ENCODE measurements at regions not wholly inside any gene's neighbourhood (a gene's known extent, or its start where the extent isn't known, plus 50 kb on each side); places are given as distances from the start of the nearest gene placed in this dataset.

- no CpG with 5 or more reads among the region's 4 CpGs for WGBS (ENCODE audit: insufficient coverage)
- Histone ChIP-seq H3K9ac (ENCODE audit: low read length) (no peak overlapping the region), H3K4me3 (ENCODE audit: control extremely low read depth in 1 of 5, extremely low read depth in 1 of 5, insufficient read depth in 1 of 5, low read depth in 2 of 5, low read length in 4 of 5) (no peak overlapping the region), H3K27me3 (replicated peaks in 1 of 4; ENCODE audit: control extremely low read depth in 1 of 4, control insufficient read depth in 3 of 4, insufficient read depth in 4 of 4, low read length in 3 of 4) (peaks cover 0 to 3% (median 0%) of the 10 kb centered on the region in 4 experiments), H3K36me3 (replicated peaks in 1 of 2; ENCODE audit: control extremely low read depth in 1 of 2, control insufficient read depth in 1 of 2, extremely low read depth in 1 of 2, insufficient read depth in 2 of 2, low read length in 1 of 2) (no peaks in the 10 kb centered on the region), H2AFZ (ENCODE audit: insufficient read depth, low read depth, low read length, poor library complexity, severe bottlenecking) (no peak overlapping the region), H3K4me1 (ENCODE audit: control insufficient read depth in 2 of 2, insufficient read depth in 2 of 2, low read length in 2 of 2) (no peaks in the 10 kb centered on the region), H3K9me3 (ENCODE audit: control extremely low read depth in 1 of 3, control insufficient read depth in 2 of 3, insufficient read depth in 1 of 3, low read length in 2 of 3) (no peaks in the 10 kb centered on the region), H3K27ac (ENCODE audit: low read length in 2 of 2) (no peak overlapping the region), H3K4me2 (replicated peaks; ENCODE audit: low read depth, low read length, poor library complexity, severe bottlenecking) (no peak overlapping the region), H4K20me1 (ENCODE audit: control insufficient read depth, insufficient read depth, low read length, poor library complexity, severe bottlenecking) (no peaks in the 10 kb centered on the region), H3K79me2 (ENCODE audit: control insufficient read depth, insufficient read depth, low read length) (no peaks in the 10 kb centered on the region)
- no peak for DNase-seq
- intact Hi-C loops (cut with micrococcal nuclease) = no loop called here
- ChIA-PET CTCF (no interaction called here), POLR2A (no interaction called here)
- no peak overlapping the region for H3K4me3 Mint-ChIP-seq
- H3K4me1 Mint-ChIP-seq = no peaks in the 10 kb centered on the region
- no peaks in the 10 kb centered on the region for H3K9me3 Mint-ChIP-seq (ENCODE audit: insufficient read depth)
- TF ChIP-seq EZH2 (IDR thresholded peaks at IDR 0.05; ENCODE audit: borderline replicate concordance, insufficient read depth, low read depth, low read length, poor library complexity, severe bottlenecking) = no peak
- no peak for TF ChIP-seq CTCF (IDR thresholded peaks at IDR 0.05)
- H3K27ac Mint-ChIP-seq = no peak overlapping the region
- peaks cover 6% of the 10 kb centered on the region for H3K27me3 Mint-ChIP-seq
- ATAC-seq (ENCODE audit: low read depth) = no peak
Measured at GRCh38 chr12:118853634-118854033, 127.7 kb upstream of the SRRM4 start.

- no CpG with 5 or more reads among the region's 2 CpGs for WGBS (ENCODE audit: insufficient coverage)
- H3K9me3 Mint-ChIP-seq (ENCODE audit: insufficient read depth) = no peaks in the 10 kb centered on the region
- no peaks in the 10 kb centered on the region for H3K4me1 ChIP-seq (ENCODE audit: control insufficient read depth in 2 of 2, insufficient read depth in 2 of 2, low read length in 2 of 2)
- H3K27ac Mint-ChIP-seq = no peak overlapping the region
- H3K9me3 ChIP-seq (ENCODE audit: control extremely low read depth in 1 of 3, control insufficient read depth in 2 of 3, insufficient read depth in 1 of 3, low read length in 2 of 3) = peaks cover 0 to 3% (median 0%) of the 10 kb centered on the region in 3 donors
- H2AFZ ChIP-seq (ENCODE audit: insufficient read depth, low read depth, low read length, poor library complexity, severe bottlenecking) = no peak overlapping the region
- no peaks in the 10 kb centered on the region for H3K4me1 Mint-ChIP-seq
- intact Hi-C loops (cut with micrococcal nuclease) = no loop called here
- peaks cover 6% of the 10 kb centered on the region for H3K27me3 Mint-ChIP-seq
- no peak overlapping the region for H3K9ac ChIP-seq (ENCODE audit: low read length)
- H3K4me3 Mint-ChIP-seq = no peak overlapping the region
- no peak for DNase-seq
- no peaks in the 10 kb centered on the region for H3K36me3 ChIP-seq (replicated peaks in 1 of 2; ENCODE audit: control extremely low read depth in 1 of 2, control insufficient read depth in 1 of 2, extremely low read depth in 1 of 2, insufficient read depth in 2 of 2, low read length in 1 of 2)
- H3K27me3 ChIP-seq (replicated peaks in 1 of 4; ENCODE audit: control extremely low read depth in 1 of 4, control insufficient read depth in 3 of 4, insufficient read depth in 4 of 4, low read length in 3 of 4) = peaks cover 0 to 3% (median 0%) of the 10 kb centered on the region in 4 experiments
- no peaks in the 10 kb centered on the region for H3K79me2 ChIP-seq (ENCODE audit: control insufficient read depth, insufficient read depth, low read length)
- H3K4me2 ChIP-seq (replicated peaks; ENCODE audit: low read depth, low read length, poor library complexity, severe bottlenecking) = no peak overlapping the region
- ChIA-PET CTCF (no interaction called here), POLR2A (no interaction called here)
- H3K27ac ChIP-seq (ENCODE audit: low read length in 2 of 2) = no peak overlapping the region
- TF ChIP-seq EZH2 (IDR thresholded peaks at IDR 0.05; ENCODE audit: borderline replicate concordance, insufficient read depth, low read depth, low read length, poor library complexity, severe bottlenecking) (no peak), CTCF (IDR thresholded peaks at IDR 0.05) (no peak)
- no peak overlapping the region for H3K4me3 ChIP-seq (ENCODE audit: control extremely low read depth in 1 of 5, extremely low read depth in 1 of 5, insufficient read depth in 1 of 5, low read depth in 2 of 5, low read length in 4 of 5)
- no peaks in the 10 kb centered on the region for H4K20me1 ChIP-seq (ENCODE audit: control insufficient read depth, insufficient read depth, low read length, poor library complexity, severe bottlenecking)
- ATAC-seq (ENCODE audit: low read depth) = no peak
Measured at GRCh38 chr12:118855858-118856257, 125.5 kb upstream of the SRRM4 start.
